SK-N-SH treated with all-trans-retinoic acid at 6 μM for 48 hours (cell line): ENCODE measurements at regions not wholly inside any gene's neighbourhood (a gene's known extent, or its start where the extent isn't known, plus 50 kb on each side); places are given as distances from the start of the nearest gene placed in this dataset.

Source experiments
- ATAC-seq: fragments of 200-7000 bp; cut with Tn5 transposase; 3 replicates; pipeline ENCODE4 v1.9.1; 2020; ENCODE audit warnings: mild to moderate bottlenecking, moderate library complexity
- ARNTL ChIP-seq: fragments of 450-650 bp; formaldehyde crosslinking; IDR thresholded peaks from 2 replicates; pipeline ENCODE4 v1.5.0; 2020; ENCODE audit warnings: low read depth, mild to moderate bottlenecking, moderate library complexity, borderline replicate concordance
- BACH2 ChIP-seq: fragments of 250-450 bp; sonication (Bioruptor Pico); IDR thresholded peaks from 2 replicates; pipeline ENCODE4 v1.9.0; 2021; ENCODE audit warnings: mild to moderate bottlenecking, borderline replicate concordance
- CREB5 ChIP-seq: fragments of 250-450 bp; sonication (Bioruptor Pico); IDR thresholded peaks from 2 replicates; pipeline ENCODE4 v1.5.1; 2020; ENCODE audit warnings: low read depth, mild to moderate bottlenecking, moderate library complexity
- CSDC2 ChIP-seq: fragments of 250-450 bp; sonication (Bioruptor Pico); IDR thresholded peaks from 2 replicates; pipeline ENCODE4 v1.5.0; 2020; ENCODE audit warnings: mild to moderate bottlenecking, moderate library complexity
- CSRNP3 ChIP-seq: fragments of 250-450 bp; sonication (Bioruptor Pico); IDR thresholded peaks from 2 replicates; pipeline ENCODE4 v1.5.1; 2021; ENCODE audit warnings: mild to moderate bottlenecking, moderate library complexity
- ESRRG ChIP-seq: fragments of 250-450 bp; sonication (Bioruptor Pico); IDR thresholded peaks from 2 replicates; pipeline ENCODE4 v1.6.1; 2021; ENCODE audit warnings: mild to moderate bottlenecking
- GLIS3 ChIP-seq: fragments of 250-450 bp; sonication (Bioruptor Pico); IDR thresholded peaks from 2 replicates; pipeline ENCODE4 v1.5.0; 2020; ENCODE audit warnings: mild to moderate bottlenecking, moderate library complexity
- ISL1 ChIP-seq: fragments of 250-450 bp; sonication (Bioruptor Pico); IDR thresholded peaks from 2 replicates; pipeline ENCODE4 v2.1.2; 2022; ENCODE audit warnings: mild to moderate bottlenecking, moderate library complexity
- OSR1 ChIP-seq: fragments of 250-450 bp; sonication (Bioruptor Pico); IDR thresholded peaks from 2 replicates; pipeline ENCODE4 v1.8.0; 2022; ENCODE audit warnings: moderate library complexity, mild to moderate bottlenecking, inconsistent platforms
- PATZ1 ChIP-seq: fragments of 250-450 bp; sonication (Bioruptor Pico); IDR thresholded peaks from 2 replicates; pipeline ENCODE4 v1.8.0; 2020; ENCODE audit warnings: mild to moderate bottlenecking, moderate library complexity, borderline replicate concordance
- POU6F1 ChIP-seq: fragments of 250-450 bp; sonication (Bioruptor Pico); IDR thresholded peaks from 2 replicates; pipeline ENCODE4 v1.8.0; 2021; ENCODE audit warnings: low read depth, mild to moderate bottlenecking, moderate library complexity, borderline replicate concordance
- PPARA ChIP-seq: fragments of 250-450 bp; sonication (Bioruptor Pico); IDR thresholded peaks from 2 replicates; pipeline ENCODE4 v1.5.0; 2020; ENCODE audit warnings: mild to moderate bottlenecking, borderline replicate concordance
- SNAI2 ChIP-seq: fragments of 250-450 bp; sonication (Bioruptor Pico); IDR thresholded peaks from 2 replicates; pipeline ENCODE4 v1.5.0; 2020; ENCODE audit warnings: mild to moderate bottlenecking, moderate library complexity
- TCF4 ChIP-seq: fragments of 250-450 bp; sonication (Bioruptor Pico); IDR thresholded peaks from 2 replicates; pipeline ENCODE4 v1.8.0; 2021; ENCODE audit warnings: mild to moderate bottlenecking, moderate library complexity, borderline replicate concordance
- TOX ChIP-seq: fragments of 250-450 bp; sonication (Bioruptor Pico); IDR thresholded peaks from 2 replicates; pipeline ENCODE4 v1.8.0; 2021; ENCODE audit warnings: mild to moderate bottlenecking, moderate library complexity, borderline replicate concordance
- TSHZ2 ChIP-seq: fragments of 250-450 bp; sonication (Bioruptor Pico); IDR thresholded peaks from 2 replicates; pipeline ENCODE4 v1.5.0; 2020; ENCODE audit warnings: mild to moderate bottlenecking, moderate library complexity
- ZC3H10 ChIP-seq: fragments of 250-450 bp; sonication (Bioruptor Pico); IDR thresholded peaks from 2 replicates; pipeline ENCODE4 v1.5.1; 2021; ENCODE audit warnings: mild to moderate bottlenecking, moderate library complexity
- ZFP3 ChIP-seq: fragments of 250-450 bp; sonication (Bioruptor Pico); IDR thresholded peaks from 2 replicates; pipeline ENCODE4 v1.5.0; 2020; ENCODE audit warnings: mild to moderate bottlenecking, moderate library complexity
- ZNF565 ChIP-seq: fragments of 450-650 bp; formaldehyde crosslinking; conservative IDR thresholded peaks from 2 replicates; pipeline ENCODE4 v1.5.0; 2020; ENCODE audit warnings: low read depth, mild to moderate bottlenecking, moderate library complexity
- ZNF70 ChIP-seq: fragments of 450-650 bp; formaldehyde crosslinking; IDR thresholded peaks from 2 replicates; pipeline ENCODE4 v1.5.0; 2020; ENCODE audit warnings: mild to moderate bottlenecking, moderate library complexity

GRCh38 chrX:36640232-36640631 is 367.9 kb upstream of the FAM47C start (continued):
- no peak for TF ChIP-seq PATZ1 (CRISPR knock-in tag)

- ATAC-seq = no peak
- no peak for TF ChIP-seq CREB5
- no peak for TF ChIP-seq ZFP3
- no peak for TF ChIP-seq ARNTL (CRISPR knock-in tag)
- TF ChIP-seq GLIS3 (CRISPR knock-in tag) = no peak
- no peak for TF ChIP-seq ZNF70 (CRISPR knock-in tag)
- TF ChIP-seq, all 23 proteins: peak for 0
These were observed 366.1 kb upstream of the FAM47C start for GRCh38 chrX:36642052-36642451.

GRCh38 chrX:36650622-36651021 is 357.5 kb upstream of the FAM47C start:
- no peak for TF ChIP-seq CSDC2 (CRISPR knock-in tag)
- no peak for TF ChIP-seq BACH2 (CRISPR knock-in tag)
- no peak for TF ChIP-seq TSHZ2 (CRISPR knock-in tag)
- TF ChIP-seq, all 23 proteins: peak for 0
- ATAC-seq = no peak

GRCh38 chrX:36683507-36683906 is 324.7 kb upstream of the FAM47C start:
- no peak for ATAC-seq
- TF ChIP-seq CREB5 = no peak
- no peak for TF ChIP-seq ZC3H10 (CRISPR knock-in tag)
- TF ChIP-seq CSRNP3 = no peak
- TF ChIP-seq TCF4 (CRISPR knock-in tag) = no peak
- TF ChIP-seq PATZ1 (CRISPR knock-in tag) = no peak
- TF ChIP-seq TSHZ2 (CRISPR knock-in tag) = no peak
- no peak for TF ChIP-seq ARNTL (CRISPR knock-in tag)
- TF ChIP-seq TOX (CRISPR knock-in tag) = no peak
- TF ChIP-seq ESRRG = no peak
- TF ChIP-seq POU6F1 = no peak
- TF ChIP-seq CSDC2 (CRISPR knock-in tag) = no peak
- no peak for TF ChIP-seq ISL1 (CRISPR knock-in tag)
- TF ChIP-seq PPARA = no peak
- TF ChIP-seq ZFP3 = no peak
- no peak for TF ChIP-seq ZNF565 (CRISPR knock-in tag)
- TF ChIP-seq SNAI2 (CRISPR knock-in tag) = no peak
- no peak for TF ChIP-seq OSR1 (CRISPR knock-in tag)
- TF ChIP-seq GLIS3 (CRISPR knock-in tag) = no peak
- TF ChIP-seq BACH2 (CRISPR knock-in tag) = no peak
